HG02571 (cell line): ENCODE measurements at regions not wholly inside any gene's neighbourhood (a gene's known extent, or its start where the extent isn't known, plus 50 kb on each side); places are given as distances from the start of the nearest gene placed in this dataset.
"Not testable (repeated sequence)": the region's sequence is repeated elsewhere in the genome, so short reads cannot be mapped to it uniquely, and the experiment has no call there.

ENCODE experiments used
- ATAC-seq: cut with Tn5 transposase; IDR thresholded peaks from one replicate; pipeline ENCODE4 v1.9.1; 2021; ENCODE audit warnings: mild to moderate bottlenecking, moderate library complexity; ENCODE audit not compliant: unreplicated experiment

- ATAC-seq = no peak
These were observed 101.7 kb upstream of the CLEC14A start for GRCh38 chr14:38357557-38357956.

- not testable (repeated sequence) for ATAC-seq
These were observed 99.6 kb upstream of the CLEC14A start for GRCh38 chr14:38355473-38355872.

GRCh38 chr14:38350102-38350501 is 94.2 kb upstream of the CLEC14A start:
- no peak for ATAC-seq

- ATAC-seq = no peak
These were observed 86.9 kb upstream of the CLEC14A start for GRCh38 chr14:38342803-38343202.

GRCh38 chr14:38339696-38340095 is 83.8 kb upstream of the CLEC14A start:
- no peak for ATAC-seq

- no peak for ATAC-seq
These were observed 80.4 kb upstream of the CLEC14A start for GRCh38 chr14:38336298-38336697.

GRCh38 chr14:38330275-38330674 is 74.4 kb upstream of the CLEC14A start:
- no peak for ATAC-seq

GRCh38 chr14:38329246-38329645 is 73.4 kb upstream of the CLEC14A start:
- ATAC-seq = no peak

GRCh38 chr14:38316922-38317321 is 61.0 kb upstream of the CLEC14A start:
- ATAC-seq = no peak

GRCh38 chr14:38311655-38312054 is 55.8 kb upstream of the CLEC14A start:
- no peak for ATAC-seq

GRCh38 chr14:38310420-38310995 is 54.6 kb upstream of the CLEC14A start:
- ATAC-seq = no peak

GRCh38 chr14:38309522-38310277 is 53.8 kb upstream of the CLEC14A start:
- ATAC-seq = no peak
